SK-MEL-5 (cell line): ENCODE measurements at regions not wholly inside any gene's neighbourhood (a gene's known extent, or its start where the extent isn't known, plus 50 kb on each side); places are given as distances from the start of the nearest gene placed in this dataset.

Source experiments
- DNase-seq: peaks from one replicate; pipeline ENCODE4 v3.0.0-alpha.2; 2016; ENCODE audit warnings: low read depth, low spot score
- in situ Hi-C: cut with HindIII; loops from 2 replicates; pipeline ENCODE4 v1.10.0; 2016; ENCODE audit warnings: low sequenced_read_pairs, high pct_unique_total_duplicates, low pct_unique_long_range_greater_than_20kb
- small RNA-seq, 2 experiments: library from RNA; depleted of rRNA; stranded (forward); fragments of <200 nt; gene quantifications; one replicate each; pipeline ENCODE3, GENCODE V24; 2014

GRCh38 chr15:47652328-47652727 is 65.0 kb upstream of the SEMA6D start:
- in situ Hi-C loops, result no loop called here
- DNase-seq, result no peak

- in situ Hi-C loops, result no loop called here
Measured at GRCh38 chr15:47652844-47653243, 64.5 kb upstream of the SEMA6D start.

DNA sequence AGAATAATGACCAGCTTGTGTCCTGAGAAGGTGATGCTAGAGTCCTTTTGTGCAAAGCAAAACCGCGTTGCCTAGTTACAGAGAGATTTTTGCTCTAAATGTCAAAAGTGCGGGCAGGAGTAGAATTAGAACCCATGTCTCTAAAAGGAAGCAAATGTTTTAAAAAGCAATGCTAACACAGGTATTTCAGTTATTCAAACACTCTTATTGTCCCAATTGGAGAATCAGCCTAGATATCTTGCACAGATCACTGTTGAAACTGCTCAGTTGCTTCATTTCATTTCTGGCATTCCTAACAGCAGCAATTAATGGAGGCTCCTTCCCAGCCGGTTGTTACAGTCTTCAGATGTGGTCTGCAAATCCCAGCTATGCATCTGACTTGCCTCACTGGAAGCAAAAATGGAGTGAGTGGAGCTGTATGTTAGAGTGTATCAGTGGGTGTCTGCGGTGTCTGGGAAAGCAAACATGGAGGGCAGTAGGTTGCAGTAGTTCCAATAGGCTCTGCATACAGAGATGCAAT is 55.6 kb upstream of the SEMA6D start:
- DNase-seq, result no peak
- in situ Hi-C loops, result no loop called here

More at GRCh38 chr15:47652844-47653243, 64.5 kb upstream of the SEMA6D start:
- DNase-seq, result no peak

- in situ Hi-C loops, result no loop called here
- no peak for DNase-seq
Measured at GRCh38 chr15:47663101-47663500, 54.2 kb upstream of the SEMA6D start.

Small RNA genes in the stretch of these regions (small RNA-seq; reads per million reads assigned to genes)
- gene MTND5P40 (0 reads per million in 2 experiments), gene RF01182 (0 reads per million in 2 experiments), gene RN7SKP139 (0 to 0.05 reads per million in 2 experiments), gene RNU6-1014P (0 reads per million in 2 experiments)
